Suprapubic skin (tissue), 4 donors: ENCODE measurements at regions not wholly inside any gene's neighbourhood (a gene's known extent, or its start where the extent isn't known, plus 50 kb on each side); places are given as distances from the start of the nearest gene placed in this dataset.

Experiments used
- DNase-seq, 2 donors: peaks; one replicate each; pipeline ENCODE4 v3.0.0-alpha.2; 2019; ENCODE audit warnings: low spot score in 2 of 2
- H3K27ac ChIP-seq: fragments of 200-600 bp; sonication (generic); one replicate; pipeline ENCODE4 v1.5.1; 2019
- H3K27me3 ChIP-seq: fragments of 200-600 bp; sonication (generic); one replicate; pipeline ENCODE4 v1.5.1; 2019
- H3K36me3 ChIP-seq: fragments of 200-600 bp; sonication (generic); one replicate; pipeline ENCODE4 v1.5.1; 2019
- H3K4me1 ChIP-seq: fragments of 200-600 bp; sonication (generic); one replicate; pipeline ENCODE4 v1.5.1; 2019
- H3K4me3 ChIP-seq: fragments of 200-600 bp; sonication (generic); one replicate; pipeline ENCODE4 v1.5.1; 2019; ENCODE audit warnings: mild to moderate bottlenecking
- H3K9me3 ChIP-seq: fragments of 200-600 bp; sonication (generic); one replicate; pipeline ENCODE4 v1.5.1; 2019
- CTCF ChIP-seq, 2 donors: fragments of 200-600 bp in 1 of 2; fragments of 450-650 bp in 1 of 2; sonication (generic) in 1 of 2; IDR thresholded peaks; one replicate each; pipeline ENCODE4 v1.5.1; 2016 to 2019; ENCODE audit warnings: antibody characterized with exemption in 2 of 2, mild to moderate bottlenecking in 1 of 2, moderate library complexity in 1 of 2
- EP300 ChIP-seq: sonication (generic); formaldehyde crosslinking; IDR thresholded peaks from one replicate; pipeline ENCODE4 v1.6.1; 2017; ENCODE audit warnings: antibody characterized with exemption
- POLR2A ChIP-seq, 2 donors: fragments of 450-650 bp; IDR thresholded peaks; one replicate each; pipeline ENCODE4 v1.6.1; 2017; ENCODE audit warnings: antibody characterized with exemption in 2 of 2, mild to moderate bottlenecking in 2 of 2, moderate library complexity in 2 of 2
- POLR2AphosphoS5 ChIP-seq, 3 donors: sonication (generic); formaldehyde crosslinking; IDR thresholded peaks; one replicate each; pipeline ENCODE4 v1.6.1; 2017; ENCODE audit warnings: antibody characterized with exemption in 3 of 3
- WGBS: methylation state at CpG from one replicate; pipeline ENCODE4 v1.1.5; 2018; 5-methylcytosine and 5-hydroxymethylcytosine counted together

GRCh38 chr3:105987809-105988208, 119.0 kb upstream of the CBLB start:
- no peak overlapping the region for H3K27ac ChIP-seq
- no peak for TF ChIP-seq CTCF (IDR thresholded peaks at IDR 0.05)
- TF ChIP-seq POLR2A (IDR thresholded peaks at IDR 0.05): no peak
- no peak for TF ChIP-seq EP300
- TF ChIP-seq POLR2AphosphoS5 (IDR thresholded peaks at IDR 0.05): no peak
- WGBS: 79% methylated on average over 2 of the region's 2 CpGs

GRCh38 chr3:105988540-105989212, 119.9 kb upstream of the CBLB start:
- no peaks in the 10 kb centered on the region for H3K4me1 ChIP-seq
- TF ChIP-seq EP300 (no peak), POLR2AphosphoS5 (IDR thresholded peaks at IDR 0.05) (no peak), CTCF (IDR thresholded peaks at IDR 0.05) (no peak), POLR2A (IDR thresholded peaks at IDR 0.05) (no peak)
- no peaks in the 10 kb centered on the region for H3K36me3 ChIP-seq
- H3K4me3 ChIP-seq: no peak overlapping the region
- H3K9me3 ChIP-seq: no peaks in the 10 kb centered on the region
- DNase-seq: no peak
- no peak overlapping the region for H3K27ac ChIP-seq
- no peaks in the 10 kb centered on the region for H3K27me3 ChIP-seq
- WGBS: 94% methylated on average over 3 of the region's 3 CpGs

More at GRCh38 chr3:105987809-105988208, 119.0 kb upstream of the CBLB start:
- no peak for DNase-seq
- no peaks in the 10 kb centered on the region for H3K27me3 ChIP-seq
- no peaks in the 10 kb centered on the region for H3K36me3 ChIP-seq
- no peak overlapping the region for H3K4me3 ChIP-seq
- no peaks in the 10 kb centered on the region for H3K9me3 ChIP-seq
- no peaks in the 10 kb centered on the region for H3K4me1 ChIP-seq

- Histone ChIP-seq H3K4me1 (peaks cover 4% of the 10 kb centered on the region), H3K27me3 (no peaks in the 10 kb centered on the region), H3K27ac (no peak overlapping the region), H3K4me3 (no peak overlapping the region), H3K9me3 (no peaks in the 10 kb centered on the region), H3K36me3 (no peaks in the 10 kb centered on the region)
- DNase-seq: no peak
- TF ChIP-seq EP300: no peak
- TF ChIP-seq POLR2A (IDR thresholded peaks at IDR 0.05): no peak
- no peak for TF ChIP-seq POLR2AphosphoS5 (IDR thresholded peaks at IDR 0.05)
- TF ChIP-seq CTCF (IDR thresholded peaks at IDR 0.05): no peak
- 78% methylated on average over 4 of the region's 4 CpGs for WGBS
Measured at GRCh38 chr3:105996781-105997180, 128.0 kb upstream of the CBLB start.

- Histone ChIP-seq H3K36me3 (no peaks in the 10 kb centered on the region), H3K9me3 (no peaks in the 10 kb centered on the region), H3K27me3 (no peaks in the 10 kb centered on the region), H3K4me3 (no peak overlapping the region), H3K27ac (peak overlapping the region; percentile 43), H3K4me1 (peaks cover 4% of the 10 kb centered on the region)
- no peak for DNase-seq
- WGBS: 100% methylated on average over 1 of the region's 1 CpG
- TF ChIP-seq POLR2AphosphoS5 (IDR thresholded peaks at IDR 0.05) (no peak), POLR2A (IDR thresholded peaks at IDR 0.05) (no peak), CTCF (IDR thresholded peaks at IDR 0.05) (no peak), EP300 (no peak)
Measured at GRCh38 chr3:105997466-105997799, 128.6 kb upstream of the CBLB start.

GRCh38 chr3:105997800-105998526, 129.2 kb upstream of the CBLB start:
- no peaks in the 10 kb centered on the region for H3K9me3 ChIP-seq
- H3K27ac ChIP-seq: peak overlapping the region; percentile 55
- H3K27me3 ChIP-seq: no peaks in the 10 kb centered on the region
- peak in 1 of 2 donors; percentile 58 for DNase-seq
- WGBS: 66% methylated on average over 3 of the region's 3 CpGs
- no peaks in the 10 kb centered on the region for H3K36me3 ChIP-seq
- no peak overlapping the region for H3K4me3 ChIP-seq
- no peak for TF ChIP-seq EP300
- TF ChIP-seq POLR2AphosphoS5 (IDR thresholded peaks at IDR 0.05): no peak
- TF ChIP-seq POLR2A (IDR thresholded peaks at IDR 0.05): no peak
- TF ChIP-seq CTCF (IDR thresholded peaks at IDR 0.05): no peak
- peaks cover 4% of the 10 kb centered on the region for H3K4me1 ChIP-seq
